ENCODE measurements at regions not wholly inside any gene's neighbourhood (a gene's known extent, or its start where the extent isn't known, plus 50 kb on each side); places are given as distances from the start of the nearest gene placed in this dataset.

DNA sequence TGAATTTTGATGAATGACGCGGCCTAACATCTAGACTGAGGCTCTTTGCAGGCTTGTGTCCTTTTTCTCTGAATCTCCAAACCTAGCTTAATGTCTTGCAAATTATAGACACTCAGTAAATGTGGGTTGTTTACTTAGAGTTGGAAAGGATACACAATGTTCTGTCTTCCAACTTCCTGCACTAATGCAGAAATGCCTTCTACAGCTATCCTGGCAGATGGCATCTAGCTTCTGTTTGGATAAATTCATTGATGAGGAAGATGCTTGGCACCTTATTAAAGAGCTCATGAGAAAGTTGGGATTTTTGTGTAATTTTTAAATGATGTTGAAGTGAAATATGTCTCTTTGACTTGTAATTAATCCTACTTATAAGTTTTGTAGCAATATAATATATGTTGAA lies 1822.2 kb downstream of the MAT2B start:
- ATAC-seq (no peak), DNase-seq (no peak)
- intact Hi-C loops (cut with DNase I) = no loop called here

DNA sequence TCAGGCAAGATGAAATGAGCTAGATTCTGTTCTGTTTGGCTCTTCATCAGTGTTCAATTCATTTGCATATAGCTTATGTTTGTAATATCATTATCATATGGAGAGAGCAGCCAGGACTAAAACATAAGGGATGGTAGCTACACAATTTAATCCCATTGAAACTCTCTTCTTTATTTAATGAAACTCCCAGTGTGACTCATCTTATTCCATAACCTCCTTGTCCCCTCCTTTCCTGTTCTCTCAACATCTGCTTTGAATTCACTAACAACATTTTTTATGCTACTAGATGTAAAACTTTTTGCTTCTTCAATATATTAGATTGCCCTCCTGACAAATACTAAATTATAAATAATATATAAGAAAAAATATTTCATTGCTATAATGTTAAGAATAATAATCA lies 1823.4 kb downstream of the MAT2B start:
- H3K27me3 ChIP-seq = no peaks in the 10 kb centered on the region
- intact Hi-C loops (cut with DNase I) = no loop called here
- H3K4me3 ChIP-seq = no peak overlapping the region
- H3K27ac ChIP-seq = no peak overlapping the region
- TF ChIP-seq, protein P1, sequence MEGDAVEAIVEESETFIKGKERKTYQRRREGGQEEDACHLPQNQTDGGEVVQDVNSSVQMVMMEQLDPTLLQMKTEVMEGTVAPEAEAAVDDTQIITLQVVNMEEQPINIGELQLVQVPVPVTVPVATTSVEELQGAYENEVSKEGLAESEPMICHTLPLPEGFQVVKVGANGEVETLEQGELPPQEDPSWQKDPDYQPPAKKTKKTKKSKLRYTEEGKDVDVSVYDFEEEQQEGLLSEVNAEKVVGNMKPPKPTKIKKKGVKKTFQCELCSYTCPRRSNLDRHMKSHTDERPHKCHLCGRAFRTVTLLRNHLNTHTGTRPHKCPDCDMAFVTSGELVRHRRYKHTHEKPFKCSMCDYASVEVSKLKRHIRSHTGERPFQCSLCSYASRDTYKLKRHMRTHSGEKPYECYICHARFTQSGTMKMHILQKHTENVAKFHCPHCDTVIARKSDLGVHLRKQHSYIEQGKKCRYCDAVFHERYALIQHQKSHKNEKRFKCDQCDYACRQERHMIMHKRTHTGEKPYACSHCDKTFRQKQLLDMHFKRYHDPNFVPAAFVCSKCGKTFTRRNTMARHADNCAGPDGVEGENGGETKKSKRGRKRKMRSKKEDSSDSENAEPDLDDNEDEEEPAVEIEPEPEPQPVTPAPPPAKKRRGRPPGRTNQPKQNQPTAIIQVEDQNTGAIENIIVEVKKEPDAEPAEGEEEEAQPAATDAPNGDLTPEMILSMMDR (IDR thresholded peaks at IDR 0.05) = no peak
- no peaks in the 10 kb centered on the region for H3K4me1 ChIP-seq
- DNase-seq = no peak
- no peaks in the 10 kb centered on the region for H3K9me3 ChIP-seq
- no peaks in the 10 kb centered on the region for H3K36me3 ChIP-seq
- no peak for ATAC-seq

More for the DNA sequence above, 1822.2 kb downstream of the MAT2B start:
- no peaks in the 10 kb centered on the region for H3K36me3 ChIP-seq
- H3K27me3 ChIP-seq = no peaks in the 10 kb centered on the region
- no peaks in the 10 kb centered on the region for H3K4me1 ChIP-seq
- no peak overlapping the region for H3K4me3 ChIP-seq
- no peak overlapping the region for H3K27ac ChIP-seq
- TF ChIP-seq, protein P1 (IDR thresholded peaks at IDR 0.05) = no peak
- no peaks in the 10 kb centered on the region for H3K9me3 ChIP-seq

DNA sequence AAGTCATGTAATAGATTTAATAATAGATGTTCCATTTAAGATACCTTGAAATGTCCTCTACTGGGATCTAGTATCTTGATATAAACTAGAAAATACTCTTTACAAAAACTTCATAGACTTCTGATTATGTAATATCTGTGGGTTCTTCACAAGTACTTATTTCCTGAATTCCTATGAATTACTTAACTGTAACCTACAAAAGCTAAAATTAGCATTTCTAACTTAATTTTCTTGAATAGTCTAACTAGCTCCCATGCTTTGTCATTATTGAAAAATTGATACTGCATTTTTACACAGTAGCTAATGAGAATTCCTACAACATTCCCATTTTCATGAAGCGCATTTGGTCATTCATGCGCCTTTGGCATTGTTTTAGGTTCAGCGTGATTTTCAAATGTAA lies 1828.2 kb downstream of the MAT2B start:
- no peak for DNase-seq
- H3K27ac ChIP-seq = no peak overlapping the region
- no peaks in the 10 kb centered on the region for H3K9me3 ChIP-seq
- no peaks in the 10 kb centered on the region for H3K36me3 ChIP-seq
- intact Hi-C loops (cut with DNase I) = no loop called here
- no peaks in the 10 kb centered on the region for H3K4me1 ChIP-seq
- no peak overlapping the region for H3K4me3 ChIP-seq
- ATAC-seq = no peak
- H3K27me3 ChIP-seq = no peaks in the 10 kb centered on the region
- TF ChIP-seq, protein P1 (IDR thresholded peaks at IDR 0.05) = no peak

DNA sequence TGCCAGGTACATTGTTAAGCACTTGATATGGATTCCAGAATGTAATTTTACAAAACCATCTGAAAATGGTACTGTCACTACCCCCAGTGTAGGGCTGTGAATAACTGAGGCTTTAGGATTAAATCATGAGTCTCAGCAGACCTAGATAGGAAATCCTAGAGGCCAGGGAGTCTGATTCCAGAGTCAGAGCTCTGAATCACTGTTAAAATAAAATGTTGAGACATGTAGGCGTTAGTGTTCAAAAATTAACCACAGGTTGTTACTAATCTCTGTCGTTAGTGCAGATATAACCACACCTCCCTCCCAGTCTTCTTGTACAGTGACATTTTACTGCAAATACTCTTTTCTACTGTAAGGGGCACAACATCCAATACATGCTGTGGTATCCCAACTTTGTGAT lies 1828.8 kb downstream of the MAT2B start:
- Histone ChIP-seq H3K4me1 (no peaks in the 10 kb centered on the region), H3K4me3 (no peak overlapping the region), H3K27me3 (no peaks in the 10 kb centered on the region), H3K27ac (no peak overlapping the region), H3K36me3 (no peaks in the 10 kb centered on the region), H3K9me3 (no peaks in the 10 kb centered on the region)
- ATAC-seq (no peak), DNase-seq (no peak)
- TF ChIP-seq, protein P1 (IDR thresholded peaks at IDR 0.05) = no peak
- intact Hi-C loops (cut with DNase I) = no loop called here

DNA sequence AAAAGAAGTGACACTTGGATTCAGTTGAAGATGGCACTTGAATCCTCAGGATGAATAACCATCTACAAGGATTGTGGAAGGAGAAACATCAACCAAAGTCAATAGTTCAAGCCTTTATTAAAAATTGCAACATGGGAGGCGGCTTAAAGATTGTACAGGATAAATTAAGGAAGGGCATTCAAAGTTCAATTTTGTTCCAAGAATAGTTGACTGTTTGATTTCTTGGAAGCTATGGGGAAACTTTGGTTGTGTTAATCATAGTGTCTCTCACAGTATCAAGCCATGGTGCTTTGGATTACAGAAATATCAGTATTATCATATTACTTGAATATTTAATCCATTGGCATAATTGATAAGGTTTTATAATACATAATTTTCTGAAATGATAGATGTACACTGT lies 1844.3 kb downstream of the MAT2B start:
- H3K27me3 ChIP-seq = no peaks in the 10 kb centered on the region
- TF ChIP-seq, protein P1 (IDR thresholded peaks at IDR 0.05) = no peak
- intact Hi-C loops (cut with DNase I) = no loop called here
- H3K27ac ChIP-seq = no peak overlapping the region
- H3K36me3 ChIP-seq = no peaks in the 10 kb centered on the region
- ATAC-seq (peak; percentile 38), DNase-seq (no peak)
- H3K4me1 ChIP-seq = no peaks in the 10 kb centered on the region
- no peak overlapping the region for H3K4me3 ChIP-seq
- H3K9me3 ChIP-seq = no peaks in the 10 kb centered on the region

DNA sequence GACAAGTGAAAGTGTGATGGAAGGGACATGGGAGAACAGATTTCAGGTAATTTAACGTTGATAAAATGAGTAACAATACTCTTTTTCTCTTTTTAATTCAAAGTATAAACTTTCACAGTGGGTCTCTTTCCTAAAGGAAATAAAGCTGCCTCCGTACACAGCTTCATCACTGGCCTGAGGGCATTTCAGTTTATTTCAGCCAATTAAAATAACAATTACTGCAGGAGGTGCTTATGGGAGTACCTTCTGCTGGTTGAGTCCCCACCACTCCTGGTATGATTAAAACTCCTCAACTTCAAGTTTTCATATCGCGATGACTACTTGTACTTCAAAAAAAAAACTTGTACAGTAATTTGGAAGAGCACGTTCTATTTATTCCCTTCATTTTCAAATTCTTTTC lies 1845.9 kb downstream of the MAT2B start:
- H3K27me3 ChIP-seq = no peaks in the 10 kb centered on the region
- no peaks in the 10 kb centered on the region for H3K36me3 ChIP-seq
- no peak for DNase-seq
- intact Hi-C loops (cut with DNase I) = no loop called here
- H3K4me3 ChIP-seq = no peak overlapping the region
- H3K27ac ChIP-seq = no peak overlapping the region
- H3K9me3 ChIP-seq = no peaks in the 10 kb centered on the region
- TF ChIP-seq, protein P1 (IDR thresholded peaks at IDR 0.05) = no peak
- ATAC-seq = no peak
- H3K4me1 ChIP-seq = no peaks in the 10 kb centered on the region

All from upper lobe of right lung (tissue), 1 donor.